ENCODE measurements at regions not wholly inside any gene's neighbourhood (a gene's known extent, or its start where the extent isn't known, plus 50 kb on each side); places are given as distances from the start of the nearest gene placed in this dataset.

DNA sequence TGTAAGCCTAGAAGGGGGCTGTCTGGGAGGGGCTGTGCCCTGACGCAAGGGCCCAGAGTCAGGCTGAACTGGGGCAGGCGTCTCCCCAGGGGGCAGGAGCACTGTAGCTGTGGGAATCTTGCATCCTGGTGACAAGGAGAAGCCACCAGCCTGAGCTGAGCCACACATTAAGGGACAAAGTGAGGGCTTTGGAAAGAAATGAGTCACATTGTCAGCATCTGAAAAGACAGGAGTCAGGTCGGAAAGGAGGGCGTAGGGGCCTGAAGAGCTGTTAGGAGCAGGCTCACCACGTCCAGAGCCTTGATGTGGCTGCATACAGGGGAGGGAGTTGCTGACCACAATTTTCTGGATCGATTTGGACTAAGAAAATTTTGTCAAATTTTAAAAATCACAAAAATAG is 298.6 kb downstream of the CYP26B1 start:
- Histone ChIP-seq H3K36me3 (no peaks in the 10 kb centered on the region), H3K4me1 (no peaks in the 10 kb centered on the region), H3K4me3 (replicated peaks in 1 of 3) (no peak overlapping the region), H3K9me3 (no peaks in the 10 kb centered on the region), H3K27me3 (no peaks in the 10 kb centered on the region), H3K27ac (no peak overlapping the region)
- DNase-seq = no peak
- intact Hi-C loops (cut with DNase I) = no loop called here
- TF ChIP-seq CTCF (IDR thresholded peaks at IDR 0.05) (no peak), POLR2A (IDR thresholded peaks at IDR 0.05) (no peak)
- 89 to 91% methylated on average over 6 of the region's 6 CpGs for WGBS, 2 donors

- H3K9me3 ChIP-seq = no peaks in the 10 kb centered on the region
- H3K4me1 ChIP-seq = no peaks in the 10 kb centered on the region
- no peak for DNase-seq
- no peak overlapping the region for H3K27ac ChIP-seq
- TF ChIP-seq POLR2A (IDR thresholded peaks at IDR 0.05) = no peak
- TF ChIP-seq CTCF (IDR thresholded peaks at IDR 0.05) = no peak
- no peaks in the 10 kb centered on the region for H3K36me3 ChIP-seq
- 69 to 88% methylated on average over 3 of the region's 3 CpGs for WGBS, 2 donors
- no peak overlapping the region for H3K4me3 ChIP-seq (replicated peaks in 1 of 3)
- H3K27me3 ChIP-seq = no peaks in the 10 kb centered on the region
- intact Hi-C loops (cut with DNase I) = no loop called here
Observed at GRCh38 chr2:71846669-71847291, 300.9 kb downstream of the CYP26B1 start.

DNA sequence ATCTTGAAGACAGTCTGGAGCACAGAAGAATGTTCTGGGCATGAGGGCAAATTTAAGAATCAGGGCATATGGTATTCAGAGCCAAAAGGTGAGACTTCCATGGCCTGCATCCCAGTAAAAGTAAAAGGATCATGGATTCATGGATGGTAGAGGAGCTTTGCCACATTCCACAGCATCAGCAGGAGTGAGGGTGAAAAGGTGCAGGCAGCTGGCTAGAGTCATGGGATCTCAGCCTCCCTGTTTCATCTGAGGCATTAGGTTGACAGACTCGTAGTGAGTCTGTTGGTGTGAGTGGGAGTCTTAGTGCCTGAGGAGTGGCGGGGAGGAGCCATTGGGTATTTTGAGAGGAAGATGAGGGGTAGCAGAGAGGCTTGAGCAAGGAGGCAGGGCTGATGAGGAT is 301.6 kb downstream of the CYP26B1 start:
- Histone ChIP-seq H3K4me3 (replicated peaks in 1 of 3) (no peak overlapping the region), H3K36me3 (no peaks in the 10 kb centered on the region), H3K27me3 (no peaks in the 10 kb centered on the region), H3K27ac (no peak overlapping the region), H3K9me3 (no peaks in the 10 kb centered on the region), H3K4me1 (no peaks in the 10 kb centered on the region)
- DNase-seq = no peak
- TF ChIP-seq POLR2A (IDR thresholded peaks at IDR 0.05) = no peak
- TF ChIP-seq CTCF (IDR thresholded peaks at IDR 0.05) = no peak
- intact Hi-C loops (cut with DNase I) = no loop called here
- 83% methylated on average over 2 of the region's 2 CpGs for WGBS, 2 donors

GRCh38 chr2:71844967-71845366 is 302.7 kb downstream of the CYP26B1 start:
- WGBS, 2 donors = 94 to 96% methylated on average over 4 of the region's 4 CpGs
- intact Hi-C loops (cut with DNase I) = no loop called here
- no peak for TF ChIP-seq POLR2A (IDR thresholded peaks at IDR 0.05)
- TF ChIP-seq CTCF (IDR thresholded peaks at IDR 0.05) = no peak

GRCh38 chr2:71843391-71843850 is 304.2 kb downstream of the CYP26B1 start:
- no peak for TF ChIP-seq CTCF (IDR thresholded peaks at IDR 0.05)
- no peak for TF ChIP-seq POLR2A (IDR thresholded peaks at IDR 0.05)
- no peak overlapping the region for H3K4me3 ChIP-seq (replicated peaks in 1 of 3)
- intact Hi-C loops (cut with DNase I) = no loop called here
- H3K9me3 ChIP-seq = no peaks in the 10 kb centered on the region
- WGBS, 2 donors = 60 to 81% methylated on average over 3 of the region's 3 CpGs
- no peaks in the 10 kb centered on the region for H3K36me3 ChIP-seq
- no peak overlapping the region for H3K27ac ChIP-seq
- no peaks in the 10 kb centered on the region for H3K27me3 ChIP-seq
- DNase-seq = no peak
- H3K4me1 ChIP-seq = no peaks in the 10 kb centered on the region

More at GRCh38 chr2:71844967-71845366, 302.7 kb downstream of the CYP26B1 start:
- no peak overlapping the region for H3K27ac ChIP-seq
- H3K27me3 ChIP-seq = no peaks in the 10 kb centered on the region
- H3K4me3 ChIP-seq (replicated peaks in 1 of 3) = no peak overlapping the region
- DNase-seq = no peak
- H3K36me3 ChIP-seq = no peaks in the 10 kb centered on the region
- no peaks in the 10 kb centered on the region for H3K9me3 ChIP-seq
- no peaks in the 10 kb centered on the region for H3K4me1 ChIP-seq
